Suprapubic skin (tissue), 3 donors: ENCODE measurements at regions not wholly inside any gene's neighbourhood (a gene's known extent, or its start where the extent isn't known, plus 50 kb on each side); places are given as distances from the start of the nearest gene placed in this dataset.

Experiments
- POLR2A ChIP-seq, 2 donors: fragments of 450-650 bp; IDR thresholded peaks; one replicate each; pipeline ENCODE4 v1.6.1; 2017; ENCODE audit warnings: antibody characterized with exemption in 2 of 2, mild to moderate bottlenecking in 2 of 2, moderate library complexity in 2 of 2
- TF ChIP-seq, protein P1 (sequence below), 2 donors: fragments of 200-600 bp in 1 of 2; fragments of 450-650 bp in 1 of 2; sonication (generic) in 1 of 2; IDR thresholded peaks; one replicate each; pipeline ENCODE4 v1.5.1; 2016 to 2019; ENCODE audit warnings: antibody characterized with exemption in 2 of 2, mild to moderate bottlenecking in 1 of 2, moderate library complexity in 1 of 2

DNA sequence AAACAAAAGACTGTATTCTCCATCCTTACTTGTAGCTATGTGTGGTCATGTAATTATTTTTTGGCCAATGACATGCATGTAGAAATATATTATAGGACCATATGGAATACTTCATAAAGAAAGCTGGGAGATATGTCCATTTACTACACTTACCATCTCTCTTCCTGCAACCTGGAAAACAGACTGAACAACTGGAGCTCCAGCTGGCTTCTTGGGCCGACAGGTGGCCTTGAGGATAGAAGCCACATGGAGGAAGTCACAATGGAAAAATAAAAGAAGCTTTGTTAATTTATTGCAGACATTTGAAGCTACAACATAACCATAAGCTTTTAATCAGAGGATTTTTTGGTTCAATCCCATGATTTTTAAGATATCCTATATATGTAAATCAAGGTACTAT is 167.9 kb upstream of the CBLB start:
- TF ChIP-seq, protein P1, sequence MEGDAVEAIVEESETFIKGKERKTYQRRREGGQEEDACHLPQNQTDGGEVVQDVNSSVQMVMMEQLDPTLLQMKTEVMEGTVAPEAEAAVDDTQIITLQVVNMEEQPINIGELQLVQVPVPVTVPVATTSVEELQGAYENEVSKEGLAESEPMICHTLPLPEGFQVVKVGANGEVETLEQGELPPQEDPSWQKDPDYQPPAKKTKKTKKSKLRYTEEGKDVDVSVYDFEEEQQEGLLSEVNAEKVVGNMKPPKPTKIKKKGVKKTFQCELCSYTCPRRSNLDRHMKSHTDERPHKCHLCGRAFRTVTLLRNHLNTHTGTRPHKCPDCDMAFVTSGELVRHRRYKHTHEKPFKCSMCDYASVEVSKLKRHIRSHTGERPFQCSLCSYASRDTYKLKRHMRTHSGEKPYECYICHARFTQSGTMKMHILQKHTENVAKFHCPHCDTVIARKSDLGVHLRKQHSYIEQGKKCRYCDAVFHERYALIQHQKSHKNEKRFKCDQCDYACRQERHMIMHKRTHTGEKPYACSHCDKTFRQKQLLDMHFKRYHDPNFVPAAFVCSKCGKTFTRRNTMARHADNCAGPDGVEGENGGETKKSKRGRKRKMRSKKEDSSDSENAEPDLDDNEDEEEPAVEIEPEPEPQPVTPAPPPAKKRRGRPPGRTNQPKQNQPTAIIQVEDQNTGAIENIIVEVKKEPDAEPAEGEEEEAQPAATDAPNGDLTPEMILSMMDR (IDR thresholded peaks at IDR 0.05) = no peak
- no peak for TF ChIP-seq POLR2A (IDR thresholded peaks at IDR 0.05)
